ENCODE measurements at regions not wholly inside any gene's neighbourhood (a gene's known extent, or its start where the extent isn't known, plus 50 kb on each side); places are given as distances from the start of the nearest gene placed in this dataset.

DNA sequence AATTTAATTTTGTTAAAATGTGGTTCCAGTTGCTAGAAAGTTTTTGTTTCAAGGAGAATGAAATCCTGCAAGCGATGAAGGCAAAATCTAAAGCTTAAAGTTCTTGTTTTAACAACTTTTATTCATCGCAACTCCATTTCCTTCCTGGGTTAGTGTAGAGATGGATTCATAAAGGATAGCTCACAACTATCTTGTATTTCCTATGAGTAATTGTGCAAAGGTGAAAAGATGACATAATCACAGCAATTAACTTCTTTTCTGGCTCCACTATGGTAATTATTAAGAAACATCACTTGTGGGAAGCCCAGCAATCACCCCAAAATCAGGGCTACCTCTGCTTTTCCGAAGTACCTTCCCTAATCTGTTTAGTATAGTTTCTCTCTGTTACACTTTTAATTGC is 80.8 kb upstream of the SEMA6A start:
- H3K4me3 ChIP-seq (ENCODE audit: low read depth, low read length) = no peak overlapping the region
- TF ChIP-seq, protein P1, sequence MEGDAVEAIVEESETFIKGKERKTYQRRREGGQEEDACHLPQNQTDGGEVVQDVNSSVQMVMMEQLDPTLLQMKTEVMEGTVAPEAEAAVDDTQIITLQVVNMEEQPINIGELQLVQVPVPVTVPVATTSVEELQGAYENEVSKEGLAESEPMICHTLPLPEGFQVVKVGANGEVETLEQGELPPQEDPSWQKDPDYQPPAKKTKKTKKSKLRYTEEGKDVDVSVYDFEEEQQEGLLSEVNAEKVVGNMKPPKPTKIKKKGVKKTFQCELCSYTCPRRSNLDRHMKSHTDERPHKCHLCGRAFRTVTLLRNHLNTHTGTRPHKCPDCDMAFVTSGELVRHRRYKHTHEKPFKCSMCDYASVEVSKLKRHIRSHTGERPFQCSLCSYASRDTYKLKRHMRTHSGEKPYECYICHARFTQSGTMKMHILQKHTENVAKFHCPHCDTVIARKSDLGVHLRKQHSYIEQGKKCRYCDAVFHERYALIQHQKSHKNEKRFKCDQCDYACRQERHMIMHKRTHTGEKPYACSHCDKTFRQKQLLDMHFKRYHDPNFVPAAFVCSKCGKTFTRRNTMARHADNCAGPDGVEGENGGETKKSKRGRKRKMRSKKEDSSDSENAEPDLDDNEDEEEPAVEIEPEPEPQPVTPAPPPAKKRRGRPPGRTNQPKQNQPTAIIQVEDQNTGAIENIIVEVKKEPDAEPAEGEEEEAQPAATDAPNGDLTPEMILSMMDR (IDR thresholded peaks at IDR 0.05; ENCODE audit: insufficient read depth, low read length) = no peak
- DNase-seq (ENCODE audit: low read depth) = no peak

DNA sequence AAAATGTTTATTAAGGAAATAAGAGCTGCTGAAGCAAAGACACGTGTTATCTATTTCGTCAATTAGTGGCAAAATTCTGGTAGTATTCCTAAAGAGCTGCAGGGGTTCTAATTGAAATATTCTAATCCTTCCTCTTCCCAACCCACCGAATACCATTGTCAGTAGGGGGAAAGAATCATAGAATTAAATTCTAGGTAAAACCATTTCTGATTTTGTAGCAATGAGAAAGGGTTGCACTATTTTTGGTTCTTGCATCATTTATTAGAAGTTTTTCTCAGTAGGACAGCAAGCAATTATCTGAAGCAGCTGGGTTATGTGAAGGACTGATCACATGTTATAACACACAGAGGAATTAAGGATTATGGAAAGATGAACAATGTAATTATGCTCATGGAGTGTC is 80.3 kb upstream of the SEMA6A start:
- TF ChIP-seq, protein P1 (IDR thresholded peaks at IDR 0.05; ENCODE audit: insufficient read depth, low read length) = no peak
- DNase-seq (ENCODE audit: low read depth) = no peak
- H3K4me3 ChIP-seq (ENCODE audit: low read depth, low read length) = no peak overlapping the region

DNA sequence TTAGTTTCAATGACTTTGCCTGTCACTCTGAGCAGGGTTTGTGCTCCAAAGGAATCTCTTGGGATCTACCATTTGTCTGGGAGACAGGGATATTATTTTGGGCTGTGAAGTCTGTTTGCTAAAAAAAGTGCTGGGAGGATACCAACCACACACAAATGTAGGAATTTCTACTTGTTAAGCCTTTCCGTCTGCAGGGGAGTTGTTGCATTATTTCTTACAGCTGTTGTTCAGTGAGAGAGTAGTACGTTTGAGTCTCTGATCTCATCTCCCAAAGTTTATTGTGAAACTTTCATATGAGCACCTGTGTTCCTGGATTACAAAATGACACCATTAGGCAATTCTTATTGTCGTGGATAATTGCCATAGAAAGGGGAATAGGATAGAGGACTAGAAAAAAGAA is 78.3 kb upstream of the SEMA6A start:
- TF ChIP-seq, protein P1 (IDR thresholded peaks at IDR 0.05; ENCODE audit: insufficient read depth, low read length) = no peak
- no peak overlapping the region for H3K4me3 ChIP-seq (ENCODE audit: low read depth, low read length)
- no peak for DNase-seq (ENCODE audit: low read depth)

DNA sequence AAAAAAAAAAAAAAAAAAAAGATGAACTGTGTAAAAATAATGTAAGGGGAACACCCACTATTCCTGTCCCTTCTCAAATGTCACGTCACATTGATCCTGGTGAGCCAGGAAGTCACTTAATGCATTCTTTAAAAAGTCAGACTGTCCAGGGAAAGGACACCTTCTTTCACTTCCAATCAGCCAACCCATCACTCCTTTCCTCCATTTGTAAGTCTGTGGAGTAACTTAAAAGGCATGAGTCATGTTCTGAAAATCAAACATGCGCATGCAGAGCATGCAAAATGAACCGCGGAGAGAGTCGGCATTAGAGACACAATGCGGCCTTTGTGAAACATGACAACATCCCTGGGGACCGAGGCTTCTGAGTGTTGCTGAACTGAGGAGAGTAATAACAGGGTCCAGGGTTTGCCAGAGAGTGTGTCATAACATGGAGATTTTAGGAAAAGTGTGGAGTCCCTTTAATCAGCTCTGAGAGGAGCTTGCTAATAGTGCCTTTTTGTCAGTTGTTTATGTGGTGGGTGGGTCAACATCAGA is 77.6 kb upstream of the SEMA6A start:
- DNase-seq (ENCODE audit: low read depth) = no peak
- H3K4me3 ChIP-seq (ENCODE audit: low read depth, low read length) = no peak overlapping the region
- TF ChIP-seq, protein P1 (IDR thresholded peaks at IDR 0.05; ENCODE audit: insufficient read depth, low read length) = no peak

DNA sequence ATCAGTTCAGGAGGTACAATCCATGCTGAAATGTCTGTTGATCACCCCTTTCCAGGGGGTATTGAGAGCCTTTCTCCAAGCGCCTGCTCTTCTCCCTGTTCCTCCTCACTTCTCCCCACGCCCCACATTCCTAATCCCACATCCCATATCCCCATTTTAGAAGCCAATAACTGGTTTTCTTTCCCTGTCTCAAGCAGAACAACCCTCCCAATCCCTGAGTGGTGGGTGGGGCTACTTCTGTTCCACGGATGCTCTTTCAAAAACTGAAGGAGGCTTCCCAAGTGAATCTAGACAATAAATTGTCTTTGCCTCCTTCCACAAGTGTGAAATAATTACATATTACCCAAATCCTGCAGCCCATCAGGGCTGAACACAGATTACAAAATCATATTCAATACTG is 77.0 kb upstream of the SEMA6A start:
- no peak overlapping the region for H3K4me3 ChIP-seq (ENCODE audit: low read depth, low read length)
- TF ChIP-seq, protein P1 (IDR thresholded peaks at IDR 0.05; ENCODE audit: insufficient read depth, low read length) = no peak
- DNase-seq (ENCODE audit: low read depth) = no peak

DNA sequence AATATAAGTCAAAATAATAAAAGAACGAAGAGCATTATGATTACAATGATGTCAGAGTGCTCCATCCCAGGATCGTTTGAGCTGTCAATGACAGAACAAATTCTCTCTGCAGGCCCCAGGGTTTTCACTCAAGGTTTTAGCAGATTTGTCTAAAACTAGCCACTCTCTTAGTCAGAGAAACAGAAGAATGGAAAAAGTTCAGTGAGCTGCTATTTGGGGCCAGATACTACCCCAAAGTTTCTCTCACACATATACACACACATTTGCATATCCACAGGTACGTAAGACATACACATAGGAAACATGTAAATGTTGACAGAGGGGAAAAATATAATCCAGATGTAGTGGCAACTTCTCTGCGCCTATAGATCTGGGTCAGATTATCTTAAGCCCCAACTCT is 76.3 kb upstream of the SEMA6A start:
- H3K4me3 ChIP-seq (ENCODE audit: low read depth, low read length) = no peak overlapping the region
- TF ChIP-seq, protein P1 (IDR thresholded peaks at IDR 0.05; ENCODE audit: insufficient read depth, low read length) = no peak
- DNase-seq (ENCODE audit: low read depth) = no peak

DNA sequence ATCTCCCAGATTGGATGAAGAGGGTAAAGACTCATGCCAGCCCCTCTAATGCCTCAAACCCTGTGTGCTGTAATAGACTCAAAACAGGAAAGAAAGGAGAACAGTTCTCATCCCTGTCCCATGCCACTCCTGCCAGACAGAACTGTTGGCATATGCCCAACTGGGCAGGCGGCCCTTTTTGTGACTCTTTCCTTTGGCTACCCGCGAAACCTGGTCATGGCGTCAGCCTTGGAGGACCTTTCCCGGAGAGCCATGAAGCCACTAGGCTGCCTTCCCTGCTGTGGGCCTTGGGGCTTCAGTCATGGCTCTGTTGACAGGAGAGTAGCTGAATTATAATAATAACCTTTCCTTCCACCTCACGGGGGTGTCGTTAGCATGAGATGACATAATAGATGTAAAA is 75.9 kb upstream of the SEMA6A start:
- H3K4me3 ChIP-seq (ENCODE audit: low read depth, low read length) = no peak overlapping the region
- TF ChIP-seq, protein P1 (IDR thresholded peaks at IDR 0.05; ENCODE audit: insufficient read depth, low read length) = no peak
- DNase-seq (ENCODE audit: low read depth) = no peak

All from fibroblast of the aortic adventitia (primary cell).